Motor neuron (in vitro differentiated cells): ENCODE measurements at regions not wholly inside any gene's neighbourhood (a gene's known extent, or its start where the extent isn't known, plus 50 kb on each side); places are given as distances from the start of the nearest gene placed in this dataset.

Experiments used
- ATAC-seq, 8 experiments: fragments of 200-7000 bp; cut with Tn5 transposase; replicated peaks in 6 of 8; 2 replicates each; pipeline ENCODE4 v1.8.0; 2021; ENCODE audit warnings: mild to moderate bottlenecking in 8 of 8, moderate library complexity in 8 of 8
- H3K27ac ChIP-seq, 2 donors: fragments of 250-450 bp; sonication (Bioruptor Pico); 2 replicates each; pipeline ENCODE4 v1.9.0; 2021; ENCODE audit warnings: antibody characterized with exemption in 2 of 2, mild to moderate bottlenecking in 2 of 2, moderate library complexity in 1 of 2
- H3K4me1 ChIP-seq, 2 donors: fragments of 250-450 bp; sonication (Bioruptor Pico); replicated peaks in 1 of 2; 2 replicates each; pipeline ENCODE4 v1.6.1; 2021; ENCODE audit warnings: antibody characterized with exemption in 2 of 2, mild to moderate bottlenecking in 2 of 2, moderate library complexity in 1 of 2
- H3K4me3 ChIP-seq, 5 donors: fragments of 250-450 bp; sonication (Bioruptor Pico); 2 replicates each; pipeline ENCODE4 v1.9.0; 2021; ENCODE audit warnings: antibody characterized with exemption in 5 of 5, mild to moderate bottlenecking in 5 of 5, moderate library complexity in 4 of 5
- WGBS, 10 experiments: fragments of 450-650 bp; shearing (Covaris generic); methylation state at CpG; one replicate each; pipeline ENCODE4 v1.0.0; 2022; 5-methylcytosine and 5-hydroxymethylcytosine counted together
- in situ Hi-C, 9 experiments: fragments of 400-800 bp; cut with MboI; loops; one replicate each; pipeline ENCODE4 v1.15.0; 2021; ENCODE audit warnings: low sequenced_read_pairs in 9 of 9, low pct_unique_long_range_greater_than_20kb in 2 of 9; ENCODE audit not compliant: unreplicated experiment in 9 of 9

- no peak for ATAC-seq
- WGBS, 10 experiments: 0 to 100% (median 88%) methylated on average over 1 of the region's 1 CpG; no CpG with 5 or more reads in 3 of the 10 experiments
- in situ Hi-C loops: no loop called here
Observed at GRCh38 chr21:18601146-18601545, 197.6 kb upstream of the TMPRSS15 start.

GRCh38 chr21:18602711-18603110, 199.1 kb upstream of the TMPRSS15 start:
- peaks cover 7 to 18% of the 10 kb centered on the region in 2 donors for H3K4me1 ChIP-seq
- no peak overlapping the region for H3K4me3 ChIP-seq
- WGBS, 10 experiments: 0 to 100% (median 56%) methylated on average over 1 to 3 of the region's 3 CpGs; no CpG with 5 or more reads in 2 of the 10 experiments
- peak in 2 of 8 experiments; percentile 33 to 38 for ATAC-seq
- H3K27ac ChIP-seq: no peak overlapping the region
- in situ Hi-C loops: no loop called here

More at GRCh38 chr21:18601146-18601545, 197.6 kb upstream of the TMPRSS15 start:
- H3K4me3 ChIP-seq: no peak overlapping the region
- peaks cover 7 to 16% of the 10 kb centered on the region in 2 donors for H3K4me1 ChIP-seq
- no peak overlapping the region for H3K27ac ChIP-seq

GRCh38 chr21:18603261-18603660, 199.7 kb upstream of the TMPRSS15 start:
- H3K4me3 ChIP-seq: no peak overlapping the region
- in situ Hi-C loops: no loop called here
- WGBS, 10 experiments: 0 to 56% (median 4%) methylated on average over 1 to 2 of the region's 2 CpGs; no CpG with 5 or more reads in 4 of the 10 experiments
- ATAC-seq: peak in 4 of 8 experiments; percentile 27 to 46 (median 39)
- no peak overlapping the region for H3K27ac ChIP-seq
- H3K4me1 ChIP-seq: peaks cover 8 to 24% of the 10 kb centered on the region in 2 donors

GRCh38 chr21:18603980-18604379, 200.4 kb upstream of the TMPRSS15 start:
- Histone ChIP-seq H3K4me3 (no peak overlapping the region), H3K27ac (no peak overlapping the region), H3K4me1 (peaks cover 12 to 30% of the 10 kb centered on the region in 2 donors)
- in situ Hi-C loops: no loop called here
- WGBS, 10 experiments: 11 to 95% (median 63%) methylated on average over 1 to 3 of the region's 3 CpGs; no CpG with 5 or more reads in 4 of the 10 experiments
- no peak for ATAC-seq

- in situ Hi-C loops: no loop called here
- WGBS, 10 experiments: 0 to 20% (median 13%) methylated on average over 1 of the region's 1 CpG; no CpG with 5 or more reads in 2 of the 10 experiments
- ATAC-seq: peak in 2 of 8 experiments; percentile 56 to 66
- H3K4me1 ChIP-seq: peaks cover 6 to 17% of the 10 kb centered on the region in 2 donors
- no peak overlapping the region for H3K27ac ChIP-seq
- no peak overlapping the region for H3K4me3 ChIP-seq
Observed at GRCh38 chr21:18608226-18608625, 204.6 kb upstream of the TMPRSS15 start.

- Histone ChIP-seq H3K4me3 (no peak overlapping the region), H3K27ac (no peak overlapping the region), H3K4me1 (peaks cover 0 to 6% of the 10 kb centered on the region in 2 donors)
- in situ Hi-C loops: no loop called here
- ATAC-seq: peak in 5 of 8 experiments; percentile 48 to 88 (median 86)
- 0 to 60% (median 33%) methylated on average over 1 to 3 of the region's 3 CpGs; no CpG with 5 or more reads in 4 of the 10 experiments for WGBS, 10 experiments
Observed at GRCh38 chr21:18614303-18614702, 210.7 kb upstream of the TMPRSS15 start.

- ATAC-seq: no peak
- Histone ChIP-seq H3K27ac (no peak overlapping the region), H3K4me3 (no peak overlapping the region), H3K4me1 (peaks cover 0 to 6% of the 10 kb centered on the region in 2 donors)
- 0 to 100% (median 80%) methylated on average over 1 to 3 of the region's 3 CpGs for WGBS, 10 experiments
- in situ Hi-C loops: no loop called here
Observed at GRCh38 chr21:18617291-18617690, 213.7 kb upstream of the TMPRSS15 start.

GRCh38 chr21:18620436-18620835, 216.9 kb upstream of the TMPRSS15 start:
- no peak for ATAC-seq
- WGBS, 10 experiments: 0 to 92% (median 64%) methylated on average over 1 to 4 of the region's 4 CpGs; no CpG with 5 or more reads in 1 of the 10 experiments
- Histone ChIP-seq H3K27ac (no peak overlapping the region), H3K4me3 (no peak overlapping the region), H3K4me1 (no peaks in the 10 kb centered on the region)
- in situ Hi-C loops: no loop called here

- H3K4me1 ChIP-seq: no peaks in the 10 kb centered on the region
- in situ Hi-C loops: no loop called here
- no peak for ATAC-seq
- H3K27ac ChIP-seq: no peak overlapping the region
- no peak overlapping the region for H3K4me3 ChIP-seq
Observed at GRCh38 chr21:18622383-18622782, 218.8 kb upstream of the TMPRSS15 start.

- Histone ChIP-seq H3K27ac (no peak overlapping the region), H3K4me1 (no peaks in the 10 kb centered on the region), H3K4me3 (no peak overlapping the region)
- in situ Hi-C loops: no loop called here
- WGBS, 10 experiments: 0 to 91% (median 69%) methylated on average over 1 to 2 of the region's 2 CpGs; no CpG with 5 or more reads in 1 of the 10 experiments
- peak in 4 of 8 experiments; percentile 15 to 64 (median 44) for ATAC-seq
Observed at GRCh38 chr21:18630446-18630845, 226.9 kb upstream of the TMPRSS15 start.

GRCh38 chr21:18636897-18637296, 233.3 kb upstream of the TMPRSS15 start:
- WGBS, 10 experiments: 18 to 100% (median 68%) methylated on average over 1 to 2 of the region's 2 CpGs; no CpG with 5 or more reads in 4 of the 10 experiments
- no peak overlapping the region for H3K27ac ChIP-seq
- no peaks in the 10 kb centered on the region for H3K4me1 ChIP-seq
- H3K4me3 ChIP-seq: no peak overlapping the region
- no peak for ATAC-seq
- in situ Hi-C loops: no loop called here

GRCh38 chr21:18646116-18646515, 242.5 kb upstream of the TMPRSS15 start:
- in situ Hi-C loops: no loop called here
- H3K4me1 ChIP-seq: peaks cover 0 to 8% of the 10 kb centered on the region in 2 donors
- no peak overlapping the region for H3K27ac ChIP-seq
- WGBS, 10 experiments: 0 to 100% (median 76%) methylated on average over 1 of the region's 1 CpG; no CpG with 5 or more reads in 4 of the 10 experiments
- H3K4me3 ChIP-seq: no peak overlapping the region
- ATAC-seq: no peak

- in situ Hi-C loops: no loop called here
- WGBS, 10 experiments: 0 to 100% (median 85%) methylated on average over 1 to 3 of the region's 3 CpGs
- H3K4me3 ChIP-seq: no peak overlapping the region
- no peaks in the 10 kb centered on the region for H3K4me1 ChIP-seq
- H3K27ac ChIP-seq: no peak overlapping the region
- no peak for ATAC-seq
Observed at GRCh38 chr21:18655931-18656330, 252.3 kb upstream of the TMPRSS15 start.

GRCh38 chr21:18661842-18662241, 258.3 kb upstream of the TMPRSS15 start:
- no peak for ATAC-seq
- in situ Hi-C loops: no loop called here
- Histone ChIP-seq H3K4me3 (no peak overlapping the region), H3K4me1 (peaks cover 0 to 3% of the 10 kb centered on the region in 2 donors), H3K27ac (no peak overlapping the region)
- 6 to 100% (median 85%) methylated on average over 1 to 3 of the region's 3 CpGs; no CpG with 5 or more reads in 1 of the 10 experiments for WGBS, 10 experiments
